Activated CD4-positive, alpha-beta memory T cell treated with anti-CD3 and anti-CD28 coated beads for 36 hours (primary cell): ENCODE measurements at regions not wholly inside any gene's neighbourhood (a gene's known extent, or its start where the extent isn't known, plus 50 kb on each side); places are given as distances from the start of the nearest gene placed in this dataset.

Experiments used
- CTCF ChIA-PET: fragments of 350-600 bp; sonication (Branson Sonifier 250); formaldehyde crosslinking; loops from one replicate; lab custom pipeline; 2021; ENCODE audit warnings: antibody characterized with exemption, inconsistent platforms; lab: Charles Lee
- POLR2A ChIA-PET: fragments of 350-600 bp; sonication (Branson Sonifier 250); formaldehyde crosslinking; loops from one replicate; lab custom pipeline; 2021; ENCODE audit warnings: antibody characterized with exemption; lab: Charles Lee
- DNase-seq: peaks from one replicate; pipeline ENCODE4 v3.0.0-alpha.2; 2020
- H3K27ac Mint-ChIP-seq: one replicate; pipeline ENCODE4 v1.8.0; 2021; ENCODE audit warnings: mixed read lengths
- H3K27me3 Mint-ChIP-seq: one replicate; pipeline ENCODE4 v1.8.0; 2021; ENCODE audit warnings: mixed read lengths
- H3K36me3 Mint-ChIP-seq: one replicate; pipeline ENCODE4 v1.8.0; 2021; ENCODE audit warnings: mixed read lengths
- H3K4me1 Mint-ChIP-seq: one replicate; pipeline ENCODE4 v1.8.0; 2021; ENCODE audit warnings: low read depth, mixed read lengths
- H3K4me3 Mint-ChIP-seq: one replicate; pipeline ENCODE4 v1.8.0; 2021; ENCODE audit warnings: mild to moderate bottlenecking, mixed read lengths
- H3K9me3 Mint-ChIP-seq: one replicate; pipeline ENCODE4 v1.8.0; 2021; ENCODE audit warnings: mixed read lengths
- intact Hi-C: fragments of 100-400 bp; cut with micrococcal nuclease; formaldehyde crosslinking; loops from one replicate; pipeline ENCODE4 v1.15.1; 2023

- no peak overlapping the region for H3K4me3 Mint-ChIP-seq
- no peaks in the 10 kb centered on the region for H3K36me3 Mint-ChIP-seq
- H3K9me3 Mint-ChIP-seq = peaks cover 11% of the 10 kb centered on the region
- no peak for DNase-seq
- no peak overlapping the region for H3K27ac Mint-ChIP-seq
- intact Hi-C loops = no loop called here
- no peaks in the 10 kb centered on the region for H3K27me3 Mint-ChIP-seq
- H3K4me1 Mint-ChIP-seq = no peaks in the 10 kb centered on the region
- CTCF ChIA-PET = no interaction called here
- POLR2A ChIA-PET = no interaction called here
Observed at GRCh38 chr2:23112517-23112916, 272.5 kb upstream of the KLHL29 start.

DNA sequence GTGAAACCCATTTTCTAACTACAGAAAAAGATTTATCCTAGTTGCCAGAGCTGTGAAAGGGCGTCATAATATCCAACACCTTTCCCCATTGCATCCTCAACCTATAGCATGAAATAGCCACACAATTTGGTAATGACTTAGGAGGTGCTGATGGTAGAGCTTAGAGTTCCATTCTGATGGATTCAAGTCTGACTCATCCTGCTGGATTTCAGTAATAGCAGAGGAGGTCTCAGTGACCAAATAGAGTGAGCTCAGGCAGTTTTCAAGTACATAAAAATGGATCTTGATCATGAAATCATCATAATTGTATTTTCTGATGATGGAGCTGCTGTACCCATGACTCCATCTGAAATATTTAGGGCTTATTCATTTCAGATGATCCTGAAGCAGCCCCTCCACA is 270.7 kb upstream of the KLHL29 start:
- Mint-ChIP-seq H3K4me1 (no peaks in the 10 kb centered on the region), H3K27me3 (no peaks in the 10 kb centered on the region), H3K36me3 (no peaks in the 10 kb centered on the region), H3K4me3 (no peak overlapping the region), H3K27ac (no peak overlapping the region), H3K9me3 (peaks cover 11% of the 10 kb centered on the region)
- ChIA-PET POLR2A (no interaction called here), CTCF (no interaction called here)
- no peak for DNase-seq
- intact Hi-C loops = no loop called here

DNA sequence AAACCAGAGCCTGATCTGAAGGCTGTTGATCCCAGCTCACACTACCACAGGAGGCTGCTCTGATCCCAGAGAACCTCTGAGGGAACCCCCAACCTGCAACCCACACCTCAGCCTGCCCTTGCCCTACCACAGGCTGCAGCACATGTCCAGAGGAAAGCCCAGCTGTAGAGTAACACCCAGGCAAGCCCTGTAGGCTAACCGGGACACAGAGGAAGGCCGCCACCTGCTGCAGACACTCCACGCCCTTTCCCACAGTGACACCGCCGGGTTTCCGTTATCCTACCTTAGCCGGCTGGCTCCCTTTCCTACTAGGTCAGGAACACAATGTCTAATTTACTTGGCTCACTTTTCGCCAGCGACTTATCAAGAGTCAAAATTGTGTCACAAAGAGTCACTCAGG is 266.7 kb upstream of the KLHL29 start:
- ChIA-PET POLR2A (no interaction called here), CTCF (no interaction called here)
- no peaks in the 10 kb centered on the region for H3K36me3 Mint-ChIP-seq
- no peaks in the 10 kb centered on the region for H3K4me1 Mint-ChIP-seq
- H3K9me3 Mint-ChIP-seq = no peaks in the 10 kb centered on the region
- no peak for DNase-seq
- H3K4me3 Mint-ChIP-seq = no peak overlapping the region
- intact Hi-C loops = no loop called here
- no peak overlapping the region for H3K27ac Mint-ChIP-seq
- no peaks in the 10 kb centered on the region for H3K27me3 Mint-ChIP-seq

DNA sequence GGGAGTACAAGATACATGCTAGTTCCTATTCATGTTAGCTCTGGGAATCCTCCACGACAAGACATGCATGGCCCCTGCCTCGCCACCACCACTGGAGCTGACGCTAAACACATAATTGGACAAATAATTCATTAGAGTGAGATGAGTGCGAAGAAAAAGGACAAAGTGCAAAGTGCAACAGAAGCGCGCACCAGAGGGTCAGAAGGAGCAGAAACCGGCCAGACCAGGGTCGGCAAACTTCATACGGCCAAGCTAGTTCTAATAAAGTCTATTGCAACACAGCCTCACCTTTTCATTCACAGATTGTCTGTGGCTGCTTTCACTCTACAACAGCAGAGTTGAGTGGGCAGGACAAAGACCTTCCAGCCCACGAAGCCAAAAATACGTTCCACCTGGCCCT is 266.1 kb upstream of the KLHL29 start:
- ChIA-PET CTCF (no interaction called here), POLR2A (no interaction called here)
- no peaks in the 10 kb centered on the region for H3K27me3 Mint-ChIP-seq

DNA sequence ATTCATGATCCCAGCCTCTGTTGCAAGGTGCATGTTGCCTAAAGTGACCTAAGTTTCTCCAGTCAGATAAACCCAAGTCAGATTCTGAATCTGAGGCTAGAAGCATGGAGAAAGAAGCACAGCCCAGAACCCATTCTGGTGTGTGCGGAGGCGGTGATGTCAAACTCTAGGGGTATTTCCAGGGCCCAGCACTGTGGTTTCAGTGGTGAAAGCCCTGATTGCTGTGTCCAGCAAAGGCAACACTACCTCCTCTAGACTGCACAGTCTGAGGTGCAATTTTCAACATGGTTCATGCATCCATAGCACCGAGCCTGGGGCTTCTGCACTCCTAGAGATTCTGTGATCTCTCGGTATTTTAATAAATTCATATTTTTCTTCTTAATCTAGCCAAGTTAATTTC is 264.8 kb upstream of the KLHL29 start:
- Mint-ChIP-seq H3K4me3 (no peak overlapping the region), H3K36me3 (no peaks in the 10 kb centered on the region), H3K27ac (no peak overlapping the region), H3K9me3 (no peaks in the 10 kb centered on the region), H3K4me1 (no peaks in the 10 kb centered on the region), H3K27me3 (no peaks in the 10 kb centered on the region)
- CTCF ChIA-PET = no interaction called here
- intact Hi-C loops = no loop called here
- POLR2A ChIA-PET = no interaction called here
- no peak for DNase-seq

More for the DNA sequence above, 266.1 kb upstream of the KLHL29 start:
- H3K4me1 Mint-ChIP-seq = no peaks in the 10 kb centered on the region
- H3K36me3 Mint-ChIP-seq = no peaks in the 10 kb centered on the region
- H3K27ac Mint-ChIP-seq = no peak overlapping the region
- no peak for DNase-seq
- H3K4me3 Mint-ChIP-seq = no peak overlapping the region
- no peaks in the 10 kb centered on the region for H3K9me3 Mint-ChIP-seq
- intact Hi-C loops = no loop called here

GRCh38 chr2:23121968-23122648 is 262.9 kb upstream of the KLHL29 start:
- Mint-ChIP-seq H3K4me3 (no peak overlapping the region), H3K27me3 (peaks cover 2% of the 10 kb centered on the region), H3K4me1 (no peaks in the 10 kb centered on the region), H3K9me3 (no peaks in the 10 kb centered on the region), H3K36me3 (no peaks in the 10 kb centered on the region), H3K27ac (no peak overlapping the region)
- ChIA-PET POLR2A (no interaction called here), CTCF (no interaction called here)
- intact Hi-C loops = no loop called here
- DNase-seq = no peak

DNA sequence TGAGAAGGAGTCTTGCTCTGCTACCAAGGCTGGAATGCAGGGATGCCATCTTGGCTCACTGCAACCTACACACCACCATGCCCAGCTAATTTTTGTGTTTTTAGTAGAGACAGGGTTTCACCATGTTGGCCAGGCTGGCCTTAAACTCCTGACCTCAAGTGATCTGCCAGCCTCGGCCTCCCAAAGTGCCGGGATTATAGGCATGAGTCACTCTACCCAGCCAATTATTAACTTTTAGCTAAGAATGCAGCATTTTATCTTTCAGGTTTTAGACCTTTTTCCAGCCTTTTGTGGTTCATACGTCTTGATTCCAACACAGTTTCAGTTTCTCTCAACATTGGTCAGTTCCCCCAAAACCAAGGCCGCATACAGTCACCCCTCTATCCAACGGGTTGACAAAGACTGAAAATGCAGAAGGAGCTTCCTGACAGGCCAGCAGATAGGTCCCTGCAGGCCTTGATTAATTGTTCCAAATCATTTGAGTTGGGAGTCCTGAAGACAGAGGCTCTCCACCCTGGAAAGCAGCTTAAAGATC is 262.2 kb upstream of the KLHL29 start:
- Mint-ChIP-seq H3K9me3 (no peaks in the 10 kb centered on the region), H3K4me1 (no peaks in the 10 kb centered on the region), H3K27me3 (peaks cover 2% of the 10 kb centered on the region), H3K27ac (no peak overlapping the region), H3K36me3 (no peaks in the 10 kb centered on the region), H3K4me3 (no peak overlapping the region)
- ChIA-PET CTCF (no interaction called here), POLR2A (no interaction called here)
- intact Hi-C loops = no loop called here
- no peak for DNase-seq

GRCh38 chr2:23123686-23124085 is 261.3 kb upstream of the KLHL29 start:
- no peaks in the 10 kb centered on the region for H3K9me3 Mint-ChIP-seq
- DNase-seq = no peak
- no peaks in the 10 kb centered on the region for H3K36me3 Mint-ChIP-seq
- ChIA-PET POLR2A (no interaction called here), CTCF (no interaction called here)
- peaks cover 2% of the 10 kb centered on the region for H3K27me3 Mint-ChIP-seq
- intact Hi-C loops = no loop called here
- H3K4me1 Mint-ChIP-seq = no peaks in the 10 kb centered on the region
- H3K4me3 Mint-ChIP-seq = no peak overlapping the region
- no peak overlapping the region for H3K27ac Mint-ChIP-seq

- Mint-ChIP-seq H3K4me3 (no peak overlapping the region), H3K4me1 (no peaks in the 10 kb centered on the region), H3K9me3 (no peaks in the 10 kb centered on the region), H3K36me3 (no peaks in the 10 kb centered on the region), H3K27me3 (peaks cover 2% of the 10 kb centered on the region), H3K27ac (no peak overlapping the region)
- ChIA-PET POLR2A (no interaction called here), CTCF (no interaction called here)
- intact Hi-C loops = no loop called here
- DNase-seq = no peak
Observed at GRCh38 chr2:23124214-23124750, 260.7 kb upstream of the KLHL29 start.

GRCh38 chr2:23127465-23127864 is 257.5 kb upstream of the KLHL29 start:
- no peak for DNase-seq
- H3K4me1 Mint-ChIP-seq = no peaks in the 10 kb centered on the region
- ChIA-PET POLR2A (no interaction called here), CTCF (no interaction called here)
- no peak overlapping the region for H3K27ac Mint-ChIP-seq
- H3K27me3 Mint-ChIP-seq = peaks cover 2% of the 10 kb centered on the region
- intact Hi-C loops = no loop called here
- H3K36me3 Mint-ChIP-seq = no peaks in the 10 kb centered on the region
- no peak overlapping the region for H3K4me3 Mint-ChIP-seq
- no peaks in the 10 kb centered on the region for H3K9me3 Mint-ChIP-seq

DNA sequence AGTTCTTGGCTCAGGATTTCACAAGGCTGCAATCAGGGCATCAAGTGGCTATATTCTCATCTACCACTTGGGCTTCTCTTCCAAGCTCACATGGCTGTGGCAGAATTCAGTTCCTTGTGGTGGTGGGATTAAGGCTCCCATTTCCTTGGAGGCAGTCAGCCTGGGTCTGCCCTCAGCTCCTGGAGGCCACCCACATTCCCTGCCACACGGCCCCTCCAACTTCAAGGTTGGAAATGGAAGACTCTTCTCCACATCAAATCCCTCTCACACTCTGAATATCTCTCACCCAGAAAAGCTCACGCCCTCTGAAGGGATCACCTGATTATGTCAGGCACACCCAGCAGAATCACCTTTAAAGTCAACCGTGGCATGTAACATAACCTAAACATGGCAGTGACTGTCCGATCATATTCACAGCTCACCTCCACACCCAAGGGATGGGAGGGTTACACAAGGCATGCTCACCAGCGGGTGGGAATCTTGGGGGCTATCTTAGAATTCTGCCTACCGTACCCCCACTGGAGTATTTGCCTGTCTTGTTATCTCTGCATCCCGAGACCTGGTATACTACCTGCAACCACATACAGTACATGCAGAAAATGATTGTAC is 256.2 kb upstream of the KLHL29 start:
- no peak for DNase-seq
- POLR2A ChIA-PET = no interaction called here
- intact Hi-C loops = no loop called here
- no peak overlapping the region for H3K27ac Mint-ChIP-seq
- peaks cover 2% of the 10 kb centered on the region for H3K27me3 Mint-ChIP-seq
- no peak overlapping the region for H3K4me3 Mint-ChIP-seq
- no peaks in the 10 kb centered on the region for H3K36me3 Mint-ChIP-seq
- no peaks in the 10 kb centered on the region for H3K9me3 Mint-ChIP-seq
- no peaks in the 10 kb centered on the region for H3K4me1 Mint-ChIP-seq
- CTCF ChIA-PET = no interaction called here

GRCh38 chr2:23131066-23131575 is 253.9 kb upstream of the KLHL29 start:
- Mint-ChIP-seq H3K36me3 (no peaks in the 10 kb centered on the region), H3K4me1 (no peaks in the 10 kb centered on the region), H3K27me3 (no peaks in the 10 kb centered on the region), H3K4me3 (no peak overlapping the region), H3K9me3 (no peaks in the 10 kb centered on the region), H3K27ac (no peak overlapping the region)
- no peak for DNase-seq
- intact Hi-C loops = no loop called here
- CTCF ChIA-PET = no interaction called here
- POLR2A ChIA-PET = no interaction called here

DNA sequence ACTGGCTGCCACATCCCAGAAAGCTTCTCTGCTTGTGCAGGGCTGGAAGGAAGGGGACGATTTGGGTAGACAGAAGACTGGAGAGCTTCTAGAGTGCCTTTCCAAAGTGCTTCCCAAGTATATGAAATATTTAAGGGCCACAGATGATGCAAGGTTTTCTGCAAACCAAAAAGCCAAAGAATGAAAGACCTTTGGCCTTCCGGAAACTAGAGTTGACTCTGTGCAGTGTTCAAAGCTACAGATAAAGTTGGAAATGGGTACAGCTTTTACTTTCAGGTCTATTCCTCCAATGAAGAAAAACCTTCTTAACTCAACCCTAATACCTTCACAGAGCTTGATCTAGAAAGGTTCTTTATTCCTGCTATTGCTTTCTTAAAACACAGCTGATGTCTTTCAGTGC is 253.0 kb upstream of the KLHL29 start:
- H3K9me3 Mint-ChIP-seq = no peaks in the 10 kb centered on the region
- no peak overlapping the region for H3K27ac Mint-ChIP-seq
- DNase-seq = no peak
- POLR2A ChIA-PET = no interaction called here
- H3K4me1 Mint-ChIP-seq = no peaks in the 10 kb centered on the region
- H3K36me3 Mint-ChIP-seq = no peaks in the 10 kb centered on the region
- intact Hi-C loops = no loop called here
- no peak overlapping the region for H3K4me3 Mint-ChIP-seq
- H3K27me3 Mint-ChIP-seq = no peaks in the 10 kb centered on the region
- CTCF ChIA-PET = no interaction called here
